OCI-M1 (cell line): ENCODE measurements at regions not wholly inside any gene's neighbourhood (a gene's known extent, or its start where the extent isn't known, plus 50 kb on each side); places are given as distances from the start of the nearest gene placed in this dataset.
"Not testable (repeated sequence)": the region's sequence is repeated elsewhere in the genome, so short reads cannot be mapped to it uniquely, and the experiment has no call there.

ENCODE experiments used
- DNase-seq: peaks from one replicate; lab custom pipeline; 2025; lab: John Stamatoyannopoulos, UW

GRCh38 chr3:182399978-182400737 lies 393.1 kb upstream of the ATP11B start:
- DNase-seq = no peak

DNA sequence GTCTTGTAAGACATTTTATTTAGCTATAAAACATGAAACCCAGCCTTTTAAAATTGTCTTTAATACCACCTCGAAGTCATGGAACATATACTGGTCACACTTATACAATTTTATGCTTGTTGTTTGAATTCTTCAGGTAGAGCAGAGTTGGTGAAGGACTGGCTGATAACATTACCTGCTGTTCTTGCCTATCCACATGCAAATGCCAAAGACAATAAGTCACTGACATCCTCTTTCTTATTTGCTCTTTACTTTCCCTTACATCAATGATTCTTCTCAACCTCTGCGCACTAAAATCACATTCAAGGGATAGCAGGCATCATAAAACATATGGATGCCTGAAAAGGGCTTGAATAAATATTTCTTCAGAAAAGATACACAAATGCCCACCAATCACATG lies 392.5 kb upstream of the ATP11B start:
- DNase-seq = no peak

DNA sequence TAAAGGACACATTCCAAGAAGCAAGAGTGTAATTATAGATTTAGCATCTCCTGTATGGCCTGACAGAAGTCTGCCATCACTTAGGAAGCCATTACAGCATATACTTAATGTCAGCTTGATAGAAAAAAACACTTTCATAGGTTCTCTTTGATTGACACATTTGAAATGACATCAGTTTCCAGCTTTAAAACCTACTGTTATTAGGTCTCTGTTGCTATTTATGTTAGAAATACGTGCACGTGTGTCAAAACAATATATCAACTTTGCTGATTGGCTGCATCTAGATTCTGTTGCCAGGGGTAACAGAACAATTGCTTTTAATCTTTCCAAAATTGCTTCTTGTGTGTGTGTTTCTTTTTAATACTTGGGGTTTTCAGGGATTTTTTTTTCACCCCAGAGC lies 389.3 kb upstream of the ATP11B start:
- no peak for DNase-seq

DNA sequence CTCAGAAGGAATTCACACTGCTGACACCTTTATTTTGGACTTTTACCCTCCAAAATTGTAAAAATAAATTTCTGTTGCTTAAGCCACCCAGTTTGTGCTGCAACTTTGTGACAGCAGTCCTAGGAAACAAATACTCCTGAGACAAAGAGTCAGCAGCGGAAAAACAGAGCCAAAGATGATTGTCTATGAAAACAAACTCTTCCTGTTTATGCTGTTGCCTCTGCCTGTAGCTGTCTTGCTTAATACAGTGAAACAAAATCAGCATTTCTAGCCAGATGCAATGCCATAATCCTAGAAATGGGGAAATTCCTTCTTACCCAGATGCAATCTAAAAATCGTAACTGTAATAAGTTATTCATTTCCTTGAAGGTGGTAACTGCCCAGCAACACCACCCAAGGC lies 387.5 kb upstream of the ATP11B start:
- DNase-seq = no peak

DNA sequence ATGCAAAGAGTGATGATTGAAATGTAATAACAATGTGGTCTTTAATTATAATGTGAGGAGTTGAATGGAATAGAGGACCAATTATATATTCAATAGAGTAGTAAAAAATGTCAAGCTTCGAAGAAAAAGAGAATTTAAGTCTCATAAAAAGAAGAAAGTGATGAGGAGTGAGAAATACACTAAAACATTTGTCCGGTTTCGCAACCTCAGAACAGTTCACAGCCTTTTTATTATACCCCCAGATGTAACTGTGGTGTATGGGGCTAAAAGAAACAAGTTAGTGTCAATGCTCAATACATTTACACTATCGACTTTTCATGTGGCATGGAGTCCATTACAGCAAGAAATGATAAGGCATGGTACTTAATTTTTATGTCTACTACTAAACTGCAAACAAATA lies 386.5 kb upstream of the ATP11B start:
- no peak for DNase-seq

DNA sequence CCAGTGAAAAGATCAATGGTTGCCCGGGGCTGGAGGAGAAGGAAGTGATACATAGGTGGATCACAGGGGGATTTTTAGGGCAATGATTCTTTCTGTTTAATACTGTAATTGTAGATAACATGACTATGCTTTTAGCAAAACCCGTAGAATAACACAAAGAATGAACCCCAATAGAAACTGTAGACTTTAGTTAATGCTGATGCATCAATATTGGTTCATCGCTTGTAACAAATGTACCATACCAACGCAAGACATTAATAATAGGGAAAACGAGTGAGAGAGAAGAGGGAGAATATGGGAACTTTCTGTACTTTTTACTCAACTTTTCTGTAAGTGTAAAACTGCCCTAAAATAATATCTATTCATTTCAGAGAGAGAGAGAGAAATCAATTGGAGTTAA lies 383.3 kb upstream of the ATP11B start:
- no peak for DNase-seq

- DNase-seq = no peak
Measured at GRCh38 chr3:182412066-182412465, 381.2 kb upstream of the ATP11B start.

DNA sequence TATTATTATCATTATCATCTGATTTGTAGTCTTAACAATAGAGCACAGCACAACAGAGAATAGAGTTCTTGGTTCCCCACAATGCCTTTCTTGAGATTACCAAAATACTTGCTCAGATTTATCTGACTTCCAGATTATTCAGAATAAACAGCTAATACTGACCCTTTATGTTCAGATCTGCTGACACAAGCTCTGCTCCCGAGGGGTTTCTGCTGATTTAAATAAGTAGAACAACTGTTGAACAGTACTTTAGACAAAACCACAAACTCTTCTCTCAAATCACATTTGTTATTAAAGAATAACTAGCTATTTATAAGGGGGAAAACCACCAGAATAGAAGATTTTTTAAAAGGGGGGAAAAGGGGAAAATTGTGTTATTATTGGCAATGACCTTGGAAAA lies 380.2 kb upstream of the ATP11B start:
- DNase-seq = no peak

DNA sequence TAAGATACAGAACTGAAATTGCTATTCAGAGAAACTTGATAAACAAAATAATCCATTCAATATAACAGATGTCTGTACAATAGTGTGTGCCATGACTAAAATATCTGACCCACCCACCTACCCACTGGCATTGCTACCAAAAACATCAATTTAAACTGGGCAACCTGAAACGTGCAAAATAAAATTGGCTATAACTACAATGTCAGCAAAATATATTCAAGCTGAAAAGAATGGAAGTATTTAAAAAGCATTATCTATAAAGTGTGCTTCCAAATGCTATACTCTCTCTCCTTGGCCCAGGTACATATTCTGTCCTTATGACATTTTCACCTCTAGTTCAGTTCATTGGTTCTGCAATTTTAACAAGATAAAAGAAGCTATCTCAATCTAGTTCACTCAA lies 379.6 kb upstream of the ATP11B start:
- no peak for DNase-seq

GRCh38 chr3:182414586-182414985 lies 378.7 kb upstream of the ATP11B start:
- DNase-seq = no peak

DNA sequence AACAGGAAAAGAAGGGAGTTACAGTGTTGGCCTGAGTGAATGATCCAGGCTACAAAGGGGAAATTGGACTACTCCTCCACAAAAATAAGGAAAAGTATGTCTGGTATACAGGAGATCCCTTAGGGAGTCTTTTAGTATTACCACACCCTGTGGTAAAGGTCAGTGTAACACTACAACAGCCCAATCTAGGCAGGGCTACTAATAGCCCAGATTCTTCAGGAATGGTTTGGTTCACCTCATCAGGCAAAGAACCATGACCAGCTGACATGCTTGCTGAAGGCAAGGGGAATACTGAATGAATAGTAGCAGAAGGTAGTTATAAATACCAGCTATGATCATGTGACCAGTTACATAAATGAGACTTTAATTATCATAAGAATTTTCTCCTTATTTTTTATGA lies 372.6 kb upstream of the ATP11B start:
- no peak for DNase-seq

DNA sequence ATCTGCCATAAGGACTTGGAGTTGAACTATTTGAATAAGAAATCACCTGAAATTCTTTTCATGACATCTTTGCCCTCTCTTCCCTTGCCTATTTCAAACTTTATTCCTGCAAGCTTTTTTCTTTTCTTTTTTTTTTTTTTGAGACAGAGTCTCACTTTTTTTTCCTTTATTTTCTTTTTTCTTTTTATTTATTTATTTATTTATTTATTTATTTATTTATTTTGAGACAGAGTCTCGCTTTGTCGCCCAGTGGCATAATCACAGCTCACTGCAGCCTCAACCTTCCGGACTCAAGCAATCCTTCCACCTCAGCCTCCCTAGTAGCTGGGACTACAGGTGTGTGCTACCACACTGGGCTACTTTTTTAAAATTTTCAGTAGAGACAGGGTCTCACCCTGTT lies 369.3 kb upstream of the ATP11B start:
- no peak for DNase-seq

DNA sequence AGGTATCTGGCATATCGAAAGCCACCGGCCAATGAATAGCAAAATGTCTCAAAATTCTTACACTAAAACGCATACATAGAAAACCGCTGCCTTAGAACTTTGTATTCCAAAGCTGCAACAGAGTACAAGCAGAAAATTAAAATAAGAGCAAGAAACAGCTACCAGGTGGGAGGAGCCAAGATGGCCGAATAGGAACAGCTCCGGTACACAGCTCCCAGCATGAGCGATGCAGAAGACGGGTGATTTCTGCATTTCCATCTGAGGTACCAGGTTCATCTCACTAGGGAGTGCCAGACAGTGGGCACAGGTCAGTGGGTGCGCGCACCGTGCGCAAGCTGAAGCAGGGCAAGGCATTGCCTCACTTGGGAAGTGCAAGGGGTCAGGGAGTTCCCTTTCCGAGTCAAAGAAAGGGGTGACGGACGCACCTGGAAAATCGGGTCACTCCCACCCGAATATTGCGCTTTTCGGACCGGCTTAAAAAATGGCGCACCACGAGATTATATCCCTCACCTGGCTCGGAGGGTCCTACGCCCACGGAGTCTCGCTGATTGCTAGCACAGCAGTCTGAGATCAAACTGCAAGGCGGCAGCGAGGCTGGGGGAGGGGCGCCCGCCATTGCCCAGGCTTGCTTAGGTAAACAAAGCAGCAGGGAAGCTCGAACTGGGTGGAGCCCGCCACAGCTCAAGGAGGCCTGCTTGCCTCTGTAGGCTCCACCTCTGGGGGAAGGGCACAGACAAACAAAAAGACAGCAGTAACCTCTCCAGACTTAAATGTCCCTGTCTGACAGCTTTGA lies 367.2 kb upstream of the ATP11B start:
- DNase-seq = not testable (repeated sequence)

- DNase-seq = not testable (repeated sequence)
Measured at GRCh38 chr3:182431972-182432371, 361.3 kb upstream of the ATP11B start.

GRCh38 chr3:182435860-182436259 lies 357.4 kb upstream of the ATP11B start:
- no peak for DNase-seq

GRCh38 chr3:182436547-182436946 lies 356.8 kb upstream of the ATP11B start:
- no peak for DNase-seq

- DNase-seq = no peak
Measured at GRCh38 chr3:182438398-182438797, 354.9 kb upstream of the ATP11B start.

DNA sequence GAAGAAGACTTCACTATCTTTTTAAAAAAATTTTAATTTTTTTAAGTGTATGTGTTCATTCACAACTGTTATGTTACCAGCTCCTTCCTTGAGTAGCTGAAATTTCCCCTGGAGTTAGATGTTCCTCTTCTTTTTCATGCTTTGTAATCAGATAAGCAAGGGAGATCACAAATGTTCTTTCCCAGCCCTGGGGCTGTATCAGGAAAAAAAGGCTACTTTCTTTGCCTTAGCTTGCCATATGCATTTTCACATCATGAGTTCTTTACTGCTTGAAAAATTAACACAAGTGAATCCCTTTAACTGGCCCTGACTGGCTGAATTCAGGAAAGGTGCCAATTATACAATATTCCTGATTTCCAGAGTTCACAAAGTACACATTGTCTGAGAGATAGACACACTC lies 353.2 kb upstream of the ATP11B start:
- no peak for DNase-seq

DNA sequence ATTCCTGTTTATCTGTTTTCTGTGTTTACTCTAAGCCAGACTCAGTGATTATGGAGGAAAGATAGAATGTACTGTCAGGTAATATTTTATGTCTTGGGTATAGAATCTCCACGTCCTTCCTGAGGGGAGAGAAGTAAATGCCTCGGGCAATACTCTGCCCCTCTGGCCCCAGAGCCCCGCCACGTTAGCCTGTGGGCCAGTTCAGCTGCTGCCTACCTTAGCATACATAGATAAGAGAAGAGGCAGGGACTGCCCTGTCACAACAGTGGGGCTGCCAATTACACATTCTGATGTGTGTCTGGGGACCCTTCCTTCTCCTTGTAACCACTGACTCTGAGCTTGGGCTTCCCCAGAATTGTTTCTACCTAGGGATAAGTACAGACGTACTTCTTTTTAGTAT lies 347.7 kb upstream of the ATP11B start:
- DNase-seq = no peak

GRCh38 chr3:182450942-182451787 lies 342.1 kb upstream of the ATP11B start:
- no peak for DNase-seq

GRCh38 chr3:182451871-182452270 lies 341.4 kb upstream of the ATP11B start:
- no peak for DNase-seq

DNA sequence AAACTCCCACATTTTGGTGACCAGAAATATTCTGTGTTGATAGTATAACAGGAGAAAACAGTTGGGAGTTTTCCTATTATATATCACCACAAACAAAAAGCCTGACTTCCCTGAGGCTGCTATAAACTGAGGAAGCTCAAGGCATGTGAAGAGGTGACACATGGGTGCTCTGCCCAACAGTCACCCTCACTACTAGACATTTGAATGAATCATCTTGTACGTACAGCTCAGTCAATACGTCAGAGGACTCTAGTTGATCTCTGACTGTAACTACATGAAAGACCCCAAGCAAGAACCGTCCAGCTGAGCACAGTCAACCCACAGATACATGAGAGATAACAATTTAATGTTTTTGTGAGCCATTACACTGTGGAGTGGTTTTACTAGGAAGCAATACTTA lies 338.3 kb upstream of the ATP11B start:
- no peak for DNase-seq

GRCh38 chr3:182460303-182460702 lies 333.0 kb upstream of the ATP11B start:
- peak; percentile 3 for DNase-seq
